ENCODE measurements at regions not wholly inside any gene's neighbourhood (a gene's known extent, or its start where the extent isn't known, plus 50 kb on each side); places are given as distances from the start of the nearest gene placed in this dataset.

GRCh38 chr6:145469021-145469420, 266.3 kb downstream of the EPM2A start (continued):
- TF ChIP-seq KDM5A (IDR thresholded peaks at IDR 0.05; ENCODE audit: low read length): no peak

Measured in H1 (cell line).